GM18498 (cell line): ENCODE measurements at regions not wholly inside any gene's neighbourhood (a gene's known extent, or its start where the extent isn't known, plus 50 kb on each side); places are given as distances from the start of the nearest gene placed in this dataset.

Experiments
- ATAC-seq: cut with Tn5 transposase; IDR thresholded peaks from one replicate; pipeline ENCODE4 v1.9.1; 2021; ENCODE audit warnings: mild to moderate bottlenecking, moderate library complexity; ENCODE audit not compliant: unreplicated experiment

DNA sequence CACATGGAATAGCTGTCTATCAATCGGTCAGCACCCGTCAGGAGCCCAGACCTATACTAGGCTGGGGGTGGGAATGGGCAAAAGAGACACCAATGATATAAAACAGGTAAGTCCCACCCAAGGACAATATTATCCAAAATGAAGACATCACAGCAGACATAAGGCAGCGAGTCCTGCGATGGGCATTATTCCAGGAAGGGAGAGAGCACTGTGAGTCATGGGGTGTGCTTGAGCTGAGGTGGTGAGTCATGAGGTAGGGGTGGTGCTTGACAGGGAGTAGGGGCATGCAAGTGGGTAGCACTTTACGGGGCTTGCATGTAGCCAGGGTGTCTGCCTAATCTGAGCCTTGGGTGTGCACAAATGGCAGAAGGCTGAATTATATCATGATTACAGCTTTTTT, 605.0 kb upstream of the CADM1 start:
- no peak for ATAC-seq

DNA sequence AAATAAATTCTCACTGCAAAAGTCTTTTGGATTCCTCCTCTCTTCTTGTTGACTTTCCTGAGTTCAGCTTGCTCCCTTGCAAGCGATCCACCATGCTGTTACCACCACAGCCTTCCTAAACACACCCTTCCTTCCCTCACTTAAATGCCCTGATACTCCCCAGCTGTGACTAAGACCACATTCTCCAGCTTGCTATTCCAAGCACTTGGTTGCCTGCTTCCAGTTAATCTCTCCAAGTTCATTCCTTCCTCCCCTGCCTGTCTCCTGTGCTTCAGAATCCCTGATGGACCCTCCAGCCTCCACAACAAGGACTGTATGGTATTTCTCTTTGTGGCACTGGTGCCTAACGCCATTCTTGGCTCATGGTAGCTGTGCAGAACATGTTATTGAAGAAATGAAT, 603.9 kb upstream of the CADM1 start:
- no peak for ATAC-seq

DNA sequence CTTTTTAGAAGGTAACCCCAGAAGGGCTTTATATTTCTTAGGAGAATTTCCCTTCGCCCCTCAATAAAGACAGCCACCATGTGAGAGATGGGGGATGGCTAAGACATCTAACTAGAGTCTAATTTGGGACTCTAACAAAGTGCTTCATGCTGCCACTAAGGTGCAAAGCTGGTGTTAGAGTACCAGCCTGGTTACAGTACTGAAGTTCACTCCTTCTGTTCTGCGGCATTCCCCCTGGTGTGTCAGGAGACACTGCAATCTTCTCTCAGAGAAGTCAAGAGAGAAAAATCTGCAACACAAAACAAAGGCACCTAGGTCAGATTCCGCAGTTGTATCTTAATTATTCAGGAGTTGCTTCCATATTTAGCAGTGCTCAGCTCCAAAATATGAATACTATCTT, 603.0 kb upstream of the CADM1 start:
- no peak for ATAC-seq

DNA sequence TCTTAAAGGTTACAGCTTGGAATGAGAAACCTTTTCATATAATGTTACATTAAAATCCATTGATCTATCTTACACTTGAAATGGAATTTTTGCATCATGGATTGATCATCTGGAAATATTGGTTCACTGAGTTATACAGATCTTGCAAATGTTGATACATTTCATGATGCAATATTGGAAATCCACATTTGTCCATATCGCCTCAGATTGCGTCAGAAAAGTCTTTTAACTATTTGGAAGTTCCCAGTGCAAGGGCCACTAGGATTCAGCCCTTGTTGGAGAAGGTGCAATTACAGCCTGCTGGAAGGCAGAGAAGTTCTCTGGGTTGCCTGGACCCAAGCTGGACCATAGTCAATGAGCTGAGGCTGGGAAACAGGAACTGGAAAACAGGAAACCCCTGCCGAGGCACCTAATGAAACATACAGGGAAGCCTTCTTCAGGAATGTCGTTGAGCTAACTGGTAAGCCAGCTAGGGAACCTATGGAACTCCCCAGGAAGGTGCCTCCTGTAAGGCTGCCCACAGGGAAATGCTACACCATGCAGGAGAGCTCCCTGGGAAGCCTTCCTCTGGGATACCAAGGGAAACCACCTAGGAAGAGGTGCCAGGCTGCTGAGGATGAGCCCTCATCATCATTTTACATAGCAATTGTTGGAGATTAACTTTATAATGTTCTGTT, 600.4 kb upstream of the CADM1 start:
- no peak for ATAC-seq

DNA sequence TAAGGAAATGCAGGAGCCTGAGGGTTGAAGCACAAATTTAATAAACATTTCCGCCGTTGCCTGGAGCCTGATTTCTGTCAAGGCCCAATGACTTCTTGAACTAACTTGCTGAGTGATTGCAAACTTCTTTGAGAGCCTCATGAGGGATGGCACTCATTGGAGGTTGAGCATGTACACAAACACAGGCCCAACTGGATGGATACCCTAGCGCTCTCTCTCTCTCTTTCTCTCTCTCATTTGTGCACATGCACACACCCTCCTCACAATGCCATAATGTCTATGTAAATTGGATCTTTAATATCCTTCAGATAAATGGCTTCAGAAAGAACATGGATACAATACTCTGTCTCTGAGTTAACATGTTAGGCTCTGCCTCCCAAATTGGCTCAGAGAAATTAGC, 597.7 kb upstream of the CADM1 start:
- ATAC-seq, result no peak

DNA sequence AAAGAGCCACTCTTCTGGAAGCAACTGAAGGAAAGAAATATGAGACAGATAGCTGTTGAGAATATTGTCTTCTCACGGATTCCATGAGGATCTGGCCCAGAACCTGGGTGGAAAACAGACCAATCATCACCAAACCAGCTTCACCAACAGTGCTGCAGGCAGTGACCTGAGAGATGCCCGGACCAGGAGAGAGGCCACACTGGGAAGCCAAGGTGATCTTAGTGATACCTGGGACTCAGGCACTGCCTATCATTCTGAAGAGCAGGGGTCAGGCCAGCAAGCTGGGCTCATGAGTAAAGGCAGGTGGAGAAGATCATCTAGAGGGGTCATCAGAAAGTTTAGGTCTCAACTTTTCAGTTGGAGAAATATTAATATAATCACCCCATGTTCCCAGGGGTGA, 595.8 kb upstream of the CADM1 start:
- ATAC-seq, result no peak

DNA sequence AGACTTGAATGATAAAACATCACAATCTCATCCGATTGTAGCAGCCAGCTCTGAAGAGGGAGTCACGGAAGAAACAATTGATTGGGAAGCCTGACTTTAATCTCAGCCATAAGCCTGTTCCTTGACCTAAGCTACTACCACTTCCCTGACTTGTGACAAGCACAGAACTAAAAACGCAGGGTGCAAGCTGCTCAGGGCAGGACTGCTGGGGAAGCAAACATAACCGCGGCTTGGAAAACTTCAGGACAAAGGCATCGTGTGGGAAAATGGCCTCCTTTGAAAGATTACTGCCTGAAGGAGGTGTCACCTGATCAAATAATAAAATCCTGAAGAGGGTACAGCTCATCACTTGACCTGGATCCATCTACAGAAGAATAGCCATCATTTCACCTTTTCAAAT, 595.3 kb upstream of the CADM1 start:
- no peak for ATAC-seq

DNA sequence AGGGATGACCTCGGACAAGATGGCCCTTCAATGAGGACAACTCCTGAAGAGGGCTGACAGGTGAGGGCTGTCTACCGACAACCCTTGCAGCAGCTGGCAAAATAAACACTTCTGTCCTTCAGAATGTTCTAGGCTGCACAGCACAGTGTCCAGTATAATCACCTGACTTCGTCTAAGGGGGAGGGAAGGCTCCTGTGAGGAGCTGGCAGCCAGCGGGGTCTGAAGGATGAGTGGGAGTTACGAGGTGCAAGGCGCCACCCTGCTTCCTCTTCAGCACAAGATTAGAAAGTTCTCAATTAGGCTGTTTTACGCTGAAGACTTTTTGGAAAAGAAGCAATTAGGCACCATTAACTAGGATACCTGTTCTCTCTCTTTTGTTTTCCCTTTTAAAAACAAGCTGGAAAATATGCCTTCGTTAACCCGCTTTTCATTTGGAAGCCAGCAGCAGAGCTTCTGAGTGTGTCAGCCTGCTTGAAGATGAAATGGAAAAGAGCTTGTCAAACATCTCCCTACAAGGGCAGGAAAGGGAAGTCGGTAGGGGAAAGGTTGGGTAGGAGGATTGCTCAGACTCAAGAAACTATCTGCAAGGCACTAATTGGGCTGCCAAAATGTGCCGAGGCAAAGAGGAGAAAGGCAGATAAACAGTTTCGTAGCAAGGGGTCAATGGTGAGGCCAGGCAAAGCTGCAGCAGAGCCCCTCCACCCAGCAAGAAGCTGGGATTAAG, 592.2 kb upstream of the CADM1 start:
- no peak for ATAC-seq

DNA sequence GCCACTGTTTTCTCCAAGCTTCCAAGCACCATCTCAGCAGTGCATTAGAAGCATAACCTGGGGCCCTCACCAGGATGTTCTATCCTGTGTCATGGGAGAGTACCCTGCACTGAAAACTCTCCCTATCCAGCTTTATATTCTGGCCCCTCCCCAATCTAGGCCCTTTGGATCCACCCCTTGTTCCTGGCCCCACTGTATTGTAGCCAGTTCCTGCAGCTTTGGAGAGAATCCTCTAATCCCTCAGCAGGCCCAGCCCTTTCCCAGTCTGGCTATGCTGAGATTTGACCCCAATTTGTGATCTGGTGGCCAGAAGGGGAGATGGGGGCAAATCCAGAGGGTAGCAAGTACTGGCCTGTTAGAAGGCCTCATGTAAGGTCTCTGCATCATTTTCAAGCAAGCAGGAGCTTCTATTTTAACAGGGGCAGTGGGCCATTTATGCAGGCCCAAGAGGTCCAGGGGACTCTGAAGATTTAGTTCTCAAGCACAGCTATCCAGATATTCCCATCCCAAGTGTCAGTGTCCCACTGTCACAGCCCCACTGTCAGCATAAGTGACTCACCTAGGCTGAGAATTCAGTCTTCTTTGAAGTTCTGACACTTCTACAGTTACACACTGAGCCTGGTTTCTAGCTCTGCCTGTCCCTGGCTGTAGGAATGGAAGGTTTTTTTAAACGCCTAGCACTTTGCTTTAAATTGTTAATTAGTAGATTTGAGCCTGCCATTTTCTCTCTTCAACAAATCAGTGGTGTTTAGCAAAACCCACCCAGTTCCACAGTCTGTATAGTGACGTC, 589.5 kb upstream of the CADM1 start:
- ATAC-seq, result no peak

DNA sequence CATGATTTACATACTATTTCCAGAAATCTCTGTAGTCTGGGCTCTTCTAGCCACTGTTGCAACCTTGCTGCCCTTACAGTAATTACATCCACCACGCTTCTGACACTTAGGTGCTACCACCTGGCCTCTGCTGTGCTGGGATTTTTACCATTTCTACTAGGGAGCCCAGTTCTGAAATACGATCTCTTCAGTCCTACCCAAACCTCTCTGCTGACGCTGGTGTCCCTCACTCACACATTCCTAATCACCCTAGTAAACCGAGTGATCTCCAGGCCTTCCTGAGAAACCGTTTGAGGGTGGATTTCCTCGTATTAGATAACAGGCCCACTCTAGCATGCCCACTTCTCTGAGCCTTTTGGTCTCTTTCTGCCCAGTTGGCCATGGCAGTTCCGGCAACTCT, 588.9 kb upstream of the CADM1 start:
- no peak for ATAC-seq

DNA sequence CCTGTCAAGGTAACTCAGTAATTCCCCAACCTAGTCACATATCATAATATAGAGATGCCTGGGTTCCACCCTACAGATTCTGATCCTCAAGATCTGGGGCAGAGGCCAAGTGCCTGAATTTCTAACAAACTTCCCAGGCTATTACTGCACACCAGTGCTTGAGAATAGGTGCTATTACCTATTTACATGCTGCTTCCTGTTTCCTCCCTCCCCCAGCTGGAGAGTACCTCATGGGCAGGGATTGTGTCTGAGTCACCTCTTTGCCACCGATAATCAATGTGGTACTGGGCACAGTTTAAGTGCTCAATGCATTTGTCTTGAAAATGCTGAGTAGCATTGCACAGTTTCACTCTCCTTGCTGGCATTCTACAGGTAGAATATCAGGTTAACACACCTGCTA, 582.2 kb upstream of the CADM1 start:
- ATAC-seq, result no peak

DNA sequence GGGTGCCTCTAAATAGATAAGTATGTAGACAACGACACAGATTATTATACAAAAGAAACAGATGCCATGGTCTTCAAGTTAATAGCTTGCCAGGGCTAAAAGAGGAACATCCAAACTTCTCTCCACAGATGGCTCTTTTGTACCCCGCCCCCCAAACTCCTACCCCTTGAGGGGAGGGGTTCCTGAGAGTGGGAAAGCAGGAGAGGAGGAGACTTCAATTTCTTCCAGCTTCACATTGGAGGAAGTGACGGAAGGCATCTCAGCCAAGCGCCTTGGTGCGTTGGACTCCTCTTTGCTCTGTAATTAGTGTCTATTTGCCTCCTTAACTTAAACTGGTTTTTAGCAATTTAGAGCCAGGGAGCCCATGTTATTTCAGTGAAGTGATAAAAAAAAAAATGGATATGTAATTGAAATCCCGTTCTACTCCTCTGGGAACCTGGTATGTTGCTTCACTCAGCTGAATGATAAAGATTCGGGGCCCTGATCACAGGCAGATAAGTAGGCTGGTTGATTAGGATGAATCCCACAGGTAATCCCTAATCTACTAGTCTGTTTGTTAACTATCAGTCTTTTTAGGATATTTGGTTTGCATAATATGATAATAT, 580.9 kb upstream of the CADM1 start:
- ATAC-seq, result no peak

DNA sequence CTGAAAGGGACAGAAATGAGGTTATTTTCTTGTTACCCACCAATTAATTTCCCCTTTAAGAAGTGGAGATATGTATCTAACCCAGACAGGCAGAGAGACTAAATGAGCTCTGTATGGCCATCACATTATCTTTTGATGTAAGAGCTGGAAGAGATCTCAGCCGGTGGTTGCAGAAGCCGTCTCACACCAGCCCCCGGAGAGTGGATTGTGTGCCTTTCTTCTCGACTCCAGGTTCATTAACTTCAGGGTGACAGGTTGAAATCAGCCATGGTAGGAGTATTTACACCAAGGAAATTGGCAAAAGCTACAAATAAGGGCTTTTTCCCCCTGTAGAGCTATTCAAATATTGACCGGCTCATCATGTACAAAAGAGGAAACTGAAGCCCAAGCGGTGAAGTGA, 580.3 kb upstream of the CADM1 start:
- no peak for ATAC-seq

DNA sequence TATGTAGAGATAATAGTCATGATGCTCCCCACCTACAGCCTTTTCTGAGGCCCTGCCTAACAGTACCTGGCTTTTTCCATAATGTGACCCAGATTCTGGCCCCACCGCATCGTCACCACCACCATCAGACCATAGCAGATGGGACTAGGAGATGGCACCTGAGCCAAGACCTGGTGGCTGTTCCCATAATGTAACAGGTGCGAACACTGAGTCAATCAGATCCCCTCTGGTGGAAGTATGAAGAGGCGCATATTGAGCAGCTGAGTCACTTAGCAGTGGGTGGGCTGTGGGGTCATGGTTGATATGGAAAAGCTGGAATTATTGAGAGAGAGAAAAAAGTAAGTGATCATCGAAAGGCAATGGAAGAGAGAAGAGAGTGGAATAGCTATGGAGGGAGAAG, 578.0 kb upstream of the CADM1 start:
- no peak for ATAC-seq

DNA sequence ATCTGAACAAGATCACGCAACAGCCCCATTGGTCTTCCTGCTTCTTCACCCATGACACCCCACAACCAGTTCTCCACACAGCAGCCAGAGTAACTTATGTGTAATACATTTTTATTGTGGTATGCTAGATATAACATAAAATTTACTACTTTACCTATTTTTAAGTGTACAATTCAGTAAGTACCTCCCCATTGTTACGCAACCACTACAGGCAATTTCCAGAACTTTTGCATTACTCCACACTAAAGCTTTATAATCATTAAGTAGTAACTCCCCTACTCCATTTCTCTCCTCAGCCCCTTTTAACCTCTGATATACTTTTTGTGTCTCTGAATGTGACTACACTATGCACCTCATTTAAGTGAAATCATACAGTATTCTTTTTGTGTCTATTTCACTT, 575.4 kb upstream of the CADM1 start:
- ATAC-seq, result no peak

DNA sequence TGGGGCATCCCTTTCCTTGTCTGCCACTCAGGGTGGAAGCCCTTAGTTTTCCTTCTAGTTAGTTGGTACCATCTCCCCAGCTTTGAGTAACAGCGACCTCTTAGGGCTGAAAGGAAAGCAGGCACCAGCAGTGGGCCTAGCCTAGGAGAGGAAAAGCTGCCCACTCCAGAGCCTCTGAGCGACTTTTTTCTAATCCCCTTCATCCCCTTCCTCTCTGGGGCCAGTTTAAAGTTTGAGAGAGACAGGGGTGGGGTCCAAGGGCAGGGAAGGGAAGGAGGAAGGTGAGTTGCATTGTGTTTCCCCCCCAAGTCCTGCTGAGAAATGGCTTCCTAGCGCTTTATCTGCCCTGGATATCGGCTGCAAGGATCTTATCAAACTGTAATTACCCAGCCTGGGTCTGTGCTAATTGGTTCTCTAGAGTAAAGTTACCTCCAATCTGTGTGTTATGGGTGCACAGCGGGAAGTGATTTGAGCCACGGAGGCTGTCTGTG, 573.9 kb upstream of the CADM1 start:
- no peak for ATAC-seq

DNA sequence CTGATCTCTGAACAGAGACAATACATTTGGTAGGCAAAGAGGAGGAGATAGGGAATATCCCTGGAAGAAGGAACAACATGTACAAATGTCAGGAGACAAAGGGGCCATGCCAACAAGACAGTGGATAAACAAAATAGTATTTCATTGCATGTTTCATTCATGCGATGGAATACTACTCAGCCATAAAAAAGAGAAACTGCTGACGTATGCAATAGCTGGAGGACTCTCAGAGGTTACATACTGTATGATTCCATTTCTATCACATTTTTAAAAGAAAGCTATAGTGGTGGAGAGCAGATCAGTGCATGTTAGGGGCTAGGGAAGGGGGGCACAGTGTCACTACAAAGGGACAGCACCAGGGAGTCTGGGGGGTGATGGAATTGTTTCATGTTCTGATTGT, 572.9 kb upstream of the CADM1 start:
- ATAC-seq, result no peak

DNA sequence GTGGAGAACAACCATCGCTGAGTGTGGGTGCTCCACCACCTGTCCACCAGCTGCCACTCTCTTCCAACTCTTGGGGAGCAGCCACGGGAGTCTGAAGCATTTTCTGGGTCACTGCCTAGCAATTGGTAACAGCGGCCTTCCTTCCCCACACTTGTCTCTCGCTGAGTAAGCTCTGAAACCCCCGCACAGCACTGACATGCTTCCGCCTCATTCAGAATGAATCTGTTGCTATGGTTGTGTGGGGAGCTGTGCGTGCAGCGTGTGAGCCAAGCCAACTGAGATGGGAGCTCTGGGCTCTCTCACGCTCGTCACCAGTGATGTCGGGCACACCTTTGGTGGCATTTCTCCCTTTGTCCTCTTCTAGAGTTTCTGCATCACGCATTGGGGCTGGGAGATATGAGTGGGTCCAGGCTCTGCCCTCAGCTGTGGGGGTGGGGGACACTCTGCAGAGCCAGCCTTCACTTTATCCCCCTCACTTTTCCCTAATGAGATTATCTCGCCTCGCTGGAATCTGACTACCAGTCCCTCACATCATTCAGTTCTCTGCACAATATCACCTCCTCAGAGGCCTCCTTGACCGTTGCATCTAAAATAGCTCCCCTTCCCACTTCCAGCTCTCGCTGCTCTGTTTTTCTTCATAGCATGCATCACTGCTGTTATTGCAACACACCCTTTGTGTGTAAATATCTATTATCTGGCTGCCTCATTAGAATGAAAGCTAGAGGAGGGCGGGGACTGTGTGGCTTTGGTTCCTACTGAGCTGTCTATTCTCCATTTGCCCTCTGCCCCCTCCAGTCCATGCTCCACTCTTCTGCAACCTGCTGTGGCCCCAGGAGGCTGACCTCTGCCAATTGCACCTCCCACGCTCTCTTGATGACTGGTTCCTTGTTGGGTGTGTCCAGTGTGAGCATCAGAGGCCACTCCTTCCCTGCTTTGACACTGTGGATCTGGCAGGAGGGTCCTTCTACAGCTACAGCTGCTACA, 569.9 kb upstream of the CADM1 start:
- ATAC-seq, result peak; percentile 76

DNA sequence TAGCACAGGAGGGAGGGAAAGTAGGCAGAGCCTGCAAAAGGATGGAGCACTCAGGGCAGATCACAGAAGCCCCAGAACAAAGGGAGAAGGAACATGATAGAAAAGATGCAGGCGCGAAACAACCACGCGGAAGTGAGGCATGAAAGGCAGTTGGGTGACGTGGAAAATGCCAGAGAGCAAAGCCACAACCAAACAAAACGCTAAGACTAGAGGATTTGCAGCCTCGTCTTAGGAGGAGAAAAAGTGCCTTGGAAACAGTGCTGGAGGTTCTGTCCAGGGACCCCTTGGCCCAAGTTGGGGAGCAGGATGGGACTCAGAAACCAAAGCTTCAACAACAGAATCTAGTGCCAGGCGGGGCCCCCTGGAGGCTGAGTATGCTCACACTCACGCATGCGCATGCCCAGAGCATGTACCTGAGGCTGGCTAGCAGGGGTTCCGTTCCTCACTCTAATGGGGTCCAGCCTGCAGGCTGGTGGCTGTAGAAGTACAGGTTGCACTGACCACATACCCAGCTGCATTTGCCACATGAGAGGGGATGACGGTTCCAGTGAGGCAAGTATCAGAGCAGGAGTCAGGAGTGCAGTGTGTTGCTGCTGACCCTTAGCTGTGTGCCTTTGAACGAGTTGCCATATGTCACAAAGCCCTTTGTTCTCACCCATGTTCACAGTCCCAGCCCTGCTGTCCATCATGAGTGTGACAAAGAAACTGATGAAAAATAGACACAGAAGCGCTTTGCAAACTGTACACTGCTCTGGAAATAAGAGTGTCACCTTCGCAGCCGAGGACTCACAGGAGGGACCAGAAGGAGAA, 568.6 kb upstream of the CADM1 start:
- no peak for ATAC-seq
